ENCODE measurements at regions not wholly inside any gene's neighbourhood (a gene's known extent, or its start where the extent isn't known, plus 50 kb on each side); places are given as distances from the start of the nearest gene placed in this dataset.

GRCh38 chr4:13706120-13706519, 78.6 kb upstream of the BOD1L1 start:
- no peak for TF ChIP-seq ZNF274 (IDR thresholded peaks at IDR 0.05; ENCODE audit: low read depth, low read length)
- no peak for TF ChIP-seq YY1 (IDR thresholded peaks at IDR 0.05; ENCODE audit: insufficient read depth, insufficient read length)
- TF ChIP-seq SUZ12 (IDR thresholded peaks at IDR 0.05; ENCODE audit: extremely low read depth, insufficient read depth, insufficient read length), result no peak

All from NT2/D1 (cell line).